GM18519 (cell line): ENCODE measurements at regions not wholly inside any gene's neighbourhood (a gene's known extent, or its start where the extent isn't known, plus 50 kb on each side); places are given as distances from the start of the nearest gene placed in this dataset.

Experiments used
- ATAC-seq: cut with Tn5 transposase; IDR thresholded peaks from one replicate; pipeline ENCODE4 v1.9.1; 2021; ENCODE audit warnings: mild to moderate bottlenecking, moderate library complexity; ENCODE audit not compliant: unreplicated experiment, low FRiP score

DNA sequence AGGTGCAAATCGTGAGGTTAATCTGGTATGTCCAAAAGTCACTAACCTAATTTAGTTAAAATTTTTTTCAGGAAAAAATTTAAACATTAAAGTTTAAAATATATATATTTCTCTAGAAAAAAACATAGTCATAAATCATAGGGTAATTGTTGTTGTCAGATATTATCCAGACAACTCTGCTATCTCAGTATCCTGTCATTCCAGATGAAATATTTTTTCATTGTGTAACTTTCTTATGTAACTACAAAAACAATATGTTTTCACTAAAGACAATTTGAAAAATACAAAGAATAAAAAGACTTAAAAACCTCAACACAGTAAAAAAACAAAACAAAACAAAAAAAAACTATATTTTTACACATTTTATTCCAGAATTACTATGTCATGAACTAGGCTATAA is 57.6 kb downstream of the TENT5A start:
- no peak for ATAC-seq

DNA sequence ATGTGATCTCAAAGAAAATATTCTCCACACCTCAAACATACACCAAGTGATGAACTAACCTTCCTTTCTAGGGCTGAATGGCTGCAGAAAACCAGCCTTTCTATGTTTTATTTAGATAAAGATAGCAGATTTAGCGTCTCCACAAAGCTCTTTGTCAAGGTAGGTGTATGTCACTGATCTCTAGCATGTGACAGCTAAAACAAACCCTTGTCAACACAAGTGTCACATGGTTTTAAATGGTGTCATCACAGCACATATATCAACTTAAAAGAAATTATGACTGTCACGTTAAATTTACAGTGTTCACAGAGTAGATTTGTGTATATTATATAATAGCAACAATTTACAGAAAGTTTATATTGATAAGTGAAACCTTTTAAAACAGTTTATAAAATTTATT is 58.3 kb downstream of the TENT5A start:
- ATAC-seq: no peak

- ATAC-seq: no peak
Measured at GRCh38 chr6:81693266-81693665, 59.2 kb downstream of the TENT5A start.

GRCh38 chr6:81690073-81690472 is 62.4 kb downstream of the TENT5A start:
- no peak for ATAC-seq

DNA sequence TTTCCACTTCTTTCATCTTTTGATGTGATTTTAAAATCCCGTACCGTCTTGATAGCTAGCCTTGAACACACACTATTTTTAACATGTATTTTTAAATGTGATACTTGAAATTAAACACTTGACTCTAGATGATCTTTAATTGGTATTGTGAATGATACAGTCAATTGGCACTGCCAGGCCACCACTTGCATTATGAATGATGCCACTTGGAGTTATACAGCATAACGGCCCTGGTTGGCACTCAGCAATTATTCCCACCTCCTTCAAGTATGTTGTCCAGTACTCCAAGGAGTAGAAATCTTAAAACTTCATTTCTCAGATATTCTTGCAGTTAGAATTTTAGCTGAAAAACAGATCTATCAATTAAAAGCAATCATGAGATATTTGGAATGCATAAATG is 62.9 kb downstream of the TENT5A start:
- ATAC-seq: no peak

GRCh38 chr6:81683912-81684311 is 68.6 kb downstream of the TENT5A start:
- no peak for ATAC-seq

- no peak for ATAC-seq
Measured at GRCh38 chr6:81682858-81683620, 69.4 kb downstream of the TENT5A start.

DNA sequence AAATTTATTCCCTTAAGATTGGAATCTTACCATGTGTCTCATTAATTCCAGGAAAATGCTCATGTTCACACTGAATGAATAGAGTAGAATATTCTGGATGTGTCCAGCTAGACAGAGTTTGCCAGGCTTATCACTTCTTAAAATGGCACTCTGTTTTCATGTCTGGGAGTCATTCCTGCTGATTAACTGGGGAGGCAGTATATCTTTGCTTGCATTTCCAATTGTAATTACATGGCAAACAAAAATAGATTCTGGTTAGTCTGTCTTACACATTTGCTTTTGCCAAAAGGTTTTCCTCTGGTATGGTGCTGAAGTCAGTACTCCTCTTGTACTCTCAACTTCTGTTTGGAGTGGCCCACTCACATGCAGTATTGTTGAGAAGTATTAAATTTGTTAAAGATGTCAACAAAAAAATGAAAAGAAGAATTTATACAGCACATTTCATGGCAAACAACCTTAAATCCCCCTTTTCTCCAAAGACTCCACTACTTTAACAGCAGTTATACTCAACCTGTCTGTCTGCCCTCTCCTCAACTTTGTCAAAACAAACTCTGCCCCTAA is 70.2 kb downstream of the TENT5A start:
- ATAC-seq: no peak

GRCh38 chr6:81669445-81669844 is 83.0 kb downstream of the TENT5A start:
- no peak for ATAC-seq

DNA sequence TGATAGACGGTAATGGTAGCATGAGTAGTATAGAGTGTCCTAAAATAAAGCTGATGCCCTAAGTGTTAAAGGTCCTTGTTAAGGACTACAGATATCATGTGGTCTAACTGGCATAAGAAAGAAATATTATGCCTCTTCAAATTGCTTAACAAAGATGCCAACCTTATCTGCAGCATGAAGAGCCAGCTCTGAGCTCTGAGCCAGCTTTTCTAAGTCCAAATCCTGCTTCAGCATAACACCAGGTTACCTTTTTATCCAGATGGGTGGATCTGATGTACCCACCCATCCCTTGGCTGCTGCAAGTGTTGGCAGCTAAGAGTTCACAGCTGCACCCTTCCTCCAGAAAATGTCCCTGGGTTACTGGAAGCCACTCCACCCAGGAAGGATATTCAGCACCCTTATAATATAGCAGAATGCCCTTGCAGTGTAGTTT is 83.8 kb downstream of the TENT5A start:
- ATAC-seq: no peak

- no peak for ATAC-seq
Measured at GRCh38 chr6:81666481-81666880, 86.0 kb downstream of the TENT5A start.

- no peak for ATAC-seq
Measured at GRCh38 chr6:81656231-81656630, 96.2 kb downstream of the TENT5A start.

- no peak for ATAC-seq
Measured at GRCh38 chr6:81655696-81656095, 96.8 kb downstream of the TENT5A start.

- ATAC-seq: no peak
Measured at GRCh38 chr6:81648502-81648901, 104.0 kb downstream of the TENT5A start.

DNA sequence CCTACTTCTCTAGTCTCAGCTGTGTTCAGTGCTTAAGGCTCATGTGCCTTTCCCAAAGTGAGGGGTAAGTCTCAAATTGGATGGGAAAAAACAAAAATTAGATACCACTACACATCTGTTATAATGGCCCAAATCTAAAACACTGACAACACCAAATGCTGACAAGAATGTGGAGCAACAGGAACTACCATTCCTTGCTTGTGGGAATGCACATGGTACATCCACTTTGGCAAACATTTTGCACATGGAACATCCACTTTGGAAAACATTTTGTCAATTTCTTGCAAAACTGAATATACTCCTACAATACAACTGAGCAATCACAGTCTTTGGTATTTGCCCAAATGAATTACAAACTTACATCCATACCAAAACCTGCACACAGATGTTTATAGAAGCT is 109.3 kb downstream of the TENT5A start:
- ATAC-seq: no peak

DNA sequence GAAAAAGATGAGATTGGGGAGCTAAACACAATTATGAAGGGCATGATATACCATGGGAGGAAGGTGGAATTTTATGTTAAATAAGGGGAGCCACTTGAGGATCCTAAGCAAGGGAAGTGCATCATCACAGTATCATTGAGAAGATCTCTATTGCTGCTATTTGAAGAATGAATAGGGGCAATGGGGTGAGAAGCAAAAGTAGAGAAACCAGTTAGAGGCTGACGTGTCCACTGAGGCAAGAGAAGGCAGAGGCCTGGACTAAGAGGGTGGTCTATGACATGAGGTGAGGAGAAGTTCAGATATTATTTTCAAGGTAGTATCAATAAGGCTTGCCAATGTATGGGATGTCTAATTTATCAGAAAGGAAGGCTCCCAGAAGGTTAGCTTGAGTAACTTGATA is 111.6 kb downstream of the TENT5A start:
- no peak for ATAC-seq

DNA sequence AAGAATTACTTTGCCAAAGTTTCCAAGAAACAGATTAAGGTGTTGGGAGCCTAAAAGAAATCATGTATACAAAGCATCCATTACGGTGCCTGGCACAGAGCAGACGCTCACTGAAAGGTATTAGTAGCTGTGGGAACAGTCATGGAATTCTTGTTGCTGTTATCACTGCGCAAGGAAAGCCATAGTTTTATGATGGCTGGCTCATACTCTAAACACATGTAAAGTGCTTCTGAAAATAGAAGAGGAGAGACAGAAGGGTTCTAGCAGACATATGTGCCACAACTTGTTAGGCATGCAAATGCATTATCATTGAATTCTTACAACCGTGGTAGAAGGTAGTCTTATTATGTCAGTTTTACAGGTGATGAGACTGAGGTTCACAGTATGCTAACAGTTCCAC is 112.4 kb downstream of the TENT5A start:
- no peak for ATAC-seq

GRCh38 chr6:81638366-81638765 is 114.1 kb downstream of the TENT5A start:
- no peak for ATAC-seq

DNA sequence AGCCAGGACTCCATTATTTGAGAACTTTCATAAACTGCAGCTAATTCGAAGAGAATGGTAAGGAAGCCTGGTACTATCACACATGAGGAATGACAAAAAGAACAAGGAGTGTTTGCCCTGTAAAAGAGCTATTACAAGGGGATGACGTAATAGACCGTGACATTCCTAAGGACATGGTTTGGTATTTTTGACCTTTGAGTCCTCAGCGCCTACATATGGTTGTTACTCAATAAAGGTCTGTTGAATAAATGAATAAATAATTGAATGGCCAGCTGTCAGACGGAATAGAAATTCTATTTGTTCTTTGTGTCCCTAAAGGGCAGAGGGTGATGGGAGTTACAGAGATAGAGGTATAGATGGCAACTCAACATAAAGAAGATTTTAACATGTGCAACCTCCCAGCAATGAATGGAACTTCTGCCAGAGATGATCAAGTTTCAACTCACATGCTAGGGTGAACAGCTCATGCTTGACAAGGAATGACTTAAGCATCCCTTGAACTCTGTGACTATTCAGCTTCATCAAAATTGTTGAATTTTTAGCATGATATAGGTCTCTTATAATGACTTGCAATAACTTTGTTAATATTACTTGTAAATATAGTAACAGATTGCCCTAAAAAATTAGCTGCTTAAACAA is 115.4 kb downstream of the TENT5A start:
- no peak for ATAC-seq

DNA sequence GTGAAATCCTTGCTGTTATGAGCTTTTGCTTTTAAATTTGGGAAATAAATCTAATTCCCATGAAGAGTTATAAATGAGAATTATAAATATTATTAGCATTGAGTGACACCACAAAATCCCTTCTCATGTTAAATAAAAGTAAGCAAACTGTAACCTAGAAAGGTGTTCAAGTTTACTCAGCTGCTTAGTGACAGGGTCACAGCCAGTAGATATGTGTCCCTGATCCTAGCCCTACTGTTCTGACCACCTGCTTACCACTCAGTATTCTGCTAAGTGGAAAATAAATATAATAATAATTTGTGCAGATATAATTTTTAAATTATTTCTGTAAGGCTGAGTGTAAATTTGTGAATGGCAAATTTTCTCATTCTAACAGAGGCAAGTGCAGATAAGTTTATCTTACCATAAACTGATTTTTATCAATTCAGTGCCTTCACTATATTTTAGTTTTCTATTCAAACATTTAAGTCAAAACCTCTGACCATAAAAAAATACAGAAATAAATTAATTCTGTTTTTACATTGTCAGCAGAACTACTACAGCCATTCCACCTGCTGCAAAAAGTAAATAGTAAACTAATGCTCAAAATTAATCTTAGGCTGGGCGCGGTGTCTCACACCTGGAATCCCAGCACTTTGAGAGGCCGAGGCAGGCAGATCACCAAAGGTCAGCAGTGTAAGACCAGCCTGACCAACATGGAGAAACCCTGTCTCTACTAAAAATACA is 118.2 kb downstream of the TENT5A start:
- ATAC-seq: no peak

- no peak for ATAC-seq
Measured at GRCh38 chr6:81633391-81633790, 119.1 kb downstream of the TENT5A start.
